B cell (primary cell): ENCODE measurements at regions not wholly inside any gene's neighbourhood (a gene's known extent, or its start where the extent isn't known, plus 50 kb on each side); places are given as distances from the start of the nearest gene placed in this dataset.
"Not testable (repeated sequence)": the region's sequence is repeated elsewhere in the genome, so short reads cannot be mapped to it uniquely, and the experiment has no call there.

ENCODE experiments used
- EZH2 ChIP-seq: IDR thresholded peaks from 2 replicates; pipeline ENCODE4 v1.6.1; 2012; ENCODE audit warnings: borderline replicate concordance, low read depth, mild to moderate bottlenecking, moderate library complexity, low read length; ENCODE audit not compliant: insufficient read depth, poor library complexity, severe bottlenecking
- TF ChIP-seq, protein P1 (sequence below): fragments of 200-600 bp; IDR thresholded peaks from one replicate; pipeline ENCODE4 v1.8.0; 2022; ENCODE audit warnings: antibody characterized with exemption, mild to moderate bottlenecking

DNA sequence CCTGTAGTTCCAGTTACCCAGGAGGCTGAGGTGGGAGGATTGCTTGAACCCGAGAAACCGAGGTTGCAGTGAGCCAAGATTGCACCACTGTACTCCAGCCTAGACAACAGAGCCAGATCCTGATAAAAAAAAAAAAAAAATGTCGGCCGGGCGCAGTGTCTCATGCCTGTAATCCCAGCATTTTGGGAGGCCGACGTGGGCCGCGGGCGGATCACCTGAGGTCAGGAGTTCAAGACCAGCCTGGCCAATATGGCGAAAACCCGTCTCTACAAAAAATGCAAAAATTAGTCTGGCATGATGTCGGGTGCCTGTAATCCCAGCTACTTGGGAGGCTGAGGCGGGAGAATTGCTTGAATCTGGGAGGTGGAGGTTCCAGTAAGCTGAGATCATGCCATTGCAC is 60.4 kb upstream of the RGPD5 start:
- TF ChIP-seq, protein P1, sequence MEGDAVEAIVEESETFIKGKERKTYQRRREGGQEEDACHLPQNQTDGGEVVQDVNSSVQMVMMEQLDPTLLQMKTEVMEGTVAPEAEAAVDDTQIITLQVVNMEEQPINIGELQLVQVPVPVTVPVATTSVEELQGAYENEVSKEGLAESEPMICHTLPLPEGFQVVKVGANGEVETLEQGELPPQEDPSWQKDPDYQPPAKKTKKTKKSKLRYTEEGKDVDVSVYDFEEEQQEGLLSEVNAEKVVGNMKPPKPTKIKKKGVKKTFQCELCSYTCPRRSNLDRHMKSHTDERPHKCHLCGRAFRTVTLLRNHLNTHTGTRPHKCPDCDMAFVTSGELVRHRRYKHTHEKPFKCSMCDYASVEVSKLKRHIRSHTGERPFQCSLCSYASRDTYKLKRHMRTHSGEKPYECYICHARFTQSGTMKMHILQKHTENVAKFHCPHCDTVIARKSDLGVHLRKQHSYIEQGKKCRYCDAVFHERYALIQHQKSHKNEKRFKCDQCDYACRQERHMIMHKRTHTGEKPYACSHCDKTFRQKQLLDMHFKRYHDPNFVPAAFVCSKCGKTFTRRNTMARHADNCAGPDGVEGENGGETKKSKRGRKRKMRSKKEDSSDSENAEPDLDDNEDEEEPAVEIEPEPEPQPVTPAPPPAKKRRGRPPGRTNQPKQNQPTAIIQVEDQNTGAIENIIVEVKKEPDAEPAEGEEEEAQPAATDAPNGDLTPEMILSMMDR, result not testable (repeated sequence)
- TF ChIP-seq EZH2, result not testable (repeated sequence)
